Mesothelial cell of epicardium (in vitro differentiated cells): ENCODE measurements at regions not wholly inside any gene's neighbourhood (a gene's known extent, or its start where the extent isn't known, plus 50 kb on each side); places are given as distances from the start of the nearest gene placed in this dataset.

ENCODE experiments used
- DNase-seq, 2 experiments: peaks; one replicate each; pipeline ENCODE4 v3.0.0; 2021; ENCODE audit warnings: low spot score in 2 of 2; ENCODE audit not compliant: unreplicated experiment in 2 of 2
- H3K27ac Mint-ChIP-seq: 2 replicates; pipeline ENCODE4 v1.8.0; 2021; ENCODE audit warnings: mixed read lengths
- H3K27me3 Mint-ChIP-seq: 2 replicates; pipeline ENCODE4 v1.8.0; 2021; ENCODE audit warnings: low read depth, mixed read lengths
- H3K36me3 Mint-ChIP-seq: 2 replicates; pipeline ENCODE4 v1.8.0; 2021; ENCODE audit warnings: mixed read lengths
- H3K4me1 Mint-ChIP-seq: 2 replicates; pipeline ENCODE4 v1.8.0; 2021; ENCODE audit warnings: mixed read lengths
- H3K4me3 Mint-ChIP-seq: 2 replicates; pipeline ENCODE4 v1.8.0; 2021; ENCODE audit warnings: mild to moderate bottlenecking, moderate library complexity, mixed read lengths
- H3K9me3 Mint-ChIP-seq: 2 replicates; pipeline ENCODE4 v1.8.0; 2021; ENCODE audit warnings: mixed read lengths
- TF ChIP-seq, protein P1 (sequence below): fragments of 200-600 bp; sonication (generic); IDR thresholded peaks from one replicate; pipeline ENCODE4 v1.5.0; 2021; ENCODE audit warnings: antibody characterized with exemption; ENCODE audit not compliant: unreplicated experiment

- Mint-ChIP-seq H3K4me3 (no peak overlapping the region), H3K4me1 (peaks cover 13% of the 10 kb centered on the region), H3K27ac (no peak overlapping the region), H3K27me3 (no peaks in the 10 kb centered on the region), H3K9me3 (no peaks in the 10 kb centered on the region), H3K36me3 (no peaks in the 10 kb centered on the region)
- TF ChIP-seq, protein P1, sequence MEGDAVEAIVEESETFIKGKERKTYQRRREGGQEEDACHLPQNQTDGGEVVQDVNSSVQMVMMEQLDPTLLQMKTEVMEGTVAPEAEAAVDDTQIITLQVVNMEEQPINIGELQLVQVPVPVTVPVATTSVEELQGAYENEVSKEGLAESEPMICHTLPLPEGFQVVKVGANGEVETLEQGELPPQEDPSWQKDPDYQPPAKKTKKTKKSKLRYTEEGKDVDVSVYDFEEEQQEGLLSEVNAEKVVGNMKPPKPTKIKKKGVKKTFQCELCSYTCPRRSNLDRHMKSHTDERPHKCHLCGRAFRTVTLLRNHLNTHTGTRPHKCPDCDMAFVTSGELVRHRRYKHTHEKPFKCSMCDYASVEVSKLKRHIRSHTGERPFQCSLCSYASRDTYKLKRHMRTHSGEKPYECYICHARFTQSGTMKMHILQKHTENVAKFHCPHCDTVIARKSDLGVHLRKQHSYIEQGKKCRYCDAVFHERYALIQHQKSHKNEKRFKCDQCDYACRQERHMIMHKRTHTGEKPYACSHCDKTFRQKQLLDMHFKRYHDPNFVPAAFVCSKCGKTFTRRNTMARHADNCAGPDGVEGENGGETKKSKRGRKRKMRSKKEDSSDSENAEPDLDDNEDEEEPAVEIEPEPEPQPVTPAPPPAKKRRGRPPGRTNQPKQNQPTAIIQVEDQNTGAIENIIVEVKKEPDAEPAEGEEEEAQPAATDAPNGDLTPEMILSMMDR, result no peak
- no peak for DNase-seq
Observed at GRCh38 chr2:7992612-7993602, 688.9 kb upstream of the ID2 start.

DNA sequence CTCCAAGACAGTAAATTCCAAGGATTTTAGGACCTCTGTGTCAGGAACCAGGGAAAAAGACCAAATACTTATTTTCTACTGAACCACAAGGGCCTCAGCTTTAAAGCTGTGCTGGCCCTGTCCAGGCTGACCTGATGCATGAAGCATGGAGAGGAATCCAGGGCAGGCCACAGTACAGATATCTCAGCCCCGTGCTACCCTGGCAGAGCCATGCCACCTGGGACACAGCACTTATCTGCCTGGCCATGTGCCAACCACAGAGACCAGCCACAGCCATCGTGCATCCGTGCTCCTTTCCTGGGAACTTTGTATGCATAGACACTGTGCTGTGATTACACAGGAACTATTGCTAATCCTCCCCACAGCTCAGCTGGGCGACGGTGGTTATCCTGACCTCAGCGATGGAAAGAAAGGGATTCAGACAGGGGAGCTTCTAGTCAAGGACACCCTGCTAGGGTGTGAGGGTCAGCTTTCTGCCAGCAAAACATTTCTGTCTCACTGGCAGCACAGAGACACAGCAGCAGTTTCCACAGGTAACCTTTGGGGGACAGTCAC, 687.4 kb upstream of the ID2 start:
- H3K9me3 Mint-ChIP-seq, result no peaks in the 10 kb centered on the region
- TF ChIP-seq, protein P1, result no peak
- no peak overlapping the region for H3K4me3 Mint-ChIP-seq
- H3K36me3 Mint-ChIP-seq, result no peaks in the 10 kb centered on the region
- no peak overlapping the region for H3K27ac Mint-ChIP-seq
- H3K27me3 Mint-ChIP-seq, result no peaks in the 10 kb centered on the region
- no peak for DNase-seq
- H3K4me1 Mint-ChIP-seq, result peaks cover 13% of the 10 kb centered on the region

- no peak for DNase-seq
- TF ChIP-seq, protein P1, result no peak
- Mint-ChIP-seq H3K27me3 (no peaks in the 10 kb centered on the region), H3K4me3 (no peak overlapping the region), H3K4me1 (peaks cover 11% of the 10 kb centered on the region), H3K9me3 (no peaks in the 10 kb centered on the region), H3K36me3 (no peaks in the 10 kb centered on the region), H3K27ac (no peak overlapping the region)
Observed at GRCh38 chr2:7997279-7997678, 684.6 kb upstream of the ID2 start.

GRCh38 chr2:7999683-8000476, 682.0 kb upstream of the ID2 start:
- no peaks in the 10 kb centered on the region for H3K36me3 Mint-ChIP-seq
- no peaks in the 10 kb centered on the region for H3K9me3 Mint-ChIP-seq
- H3K4me1 Mint-ChIP-seq, result peaks cover 28% of the 10 kb centered on the region
- H3K4me3 Mint-ChIP-seq, result no peak overlapping the region
- no peaks in the 10 kb centered on the region for H3K27me3 Mint-ChIP-seq
- no peak for DNase-seq
- H3K27ac Mint-ChIP-seq, result no peak overlapping the region
- TF ChIP-seq, protein P1, result no peak

GRCh38 chr2:8000870-8001269, 681.0 kb upstream of the ID2 start:
- no peaks in the 10 kb centered on the region for H3K36me3 Mint-ChIP-seq
- TF ChIP-seq, protein P1, result no peak
- no peak for DNase-seq
- H3K9me3 Mint-ChIP-seq, result no peaks in the 10 kb centered on the region
- peaks cover 23% of the 10 kb centered on the region for H3K4me1 Mint-ChIP-seq
- no peak overlapping the region for H3K27ac Mint-ChIP-seq
- no peaks in the 10 kb centered on the region for H3K27me3 Mint-ChIP-seq
- no peak overlapping the region for H3K4me3 Mint-ChIP-seq
